ENCODE measurements at regions not wholly inside any gene's neighbourhood (a gene's known extent, or its start where the extent isn't known, plus 50 kb on each side); places are given as distances from the start of the nearest gene placed in this dataset.

- TF ChIP-seq POLR2AphosphoS5 (IDR thresholded peaks at IDR 0.05; ENCODE audit: insufficient read depth in 1 of 2, low read depth in 1 of 2) (no peak), CTCF (IDR thresholded peaks at IDR 0.05) (no peak), POLR2A (IDR thresholded peaks at IDR 0.05) (no peak)
- Histone ChIP-seq H3K9me3 (no peaks in the 10 kb centered on the region), H3K4me3 (no peak overlapping the region), H3K27me3 (no peaks in the 10 kb centered on the region), H3K36me3 (no peaks in the 10 kb centered on the region), H3K27ac (no peak overlapping the region), H3K4me1 (no peaks in the 10 kb centered on the region)
- no peak for DNase-seq (ENCODE audit: extremely low spot score in 2 of 2)
- intact Hi-C loops (cut with DNase I) = loop anchor here (10.0 kb wide), 1 partner anchor 229 kb away; no protein-coding TSS in a partner anchor
These were observed 148.6 kb downstream of the SYF2 start for GRCh38 chr1:25083481-25084345.

GRCh38 chr1:25082995-25083394 is 149.3 kb downstream of the SYF2 start:
- Histone ChIP-seq H3K36me3 (no peaks in the 10 kb centered on the region), H3K27me3 (no peaks in the 10 kb centered on the region), H3K4me1 (no peaks in the 10 kb centered on the region), H3K27ac (no peak overlapping the region), H3K4me3 (no peak overlapping the region), H3K9me3 (no peaks in the 10 kb centered on the region)
- intact Hi-C loops (cut with DNase I) = loop anchor here (10.0 kb wide), 1 partner anchor 228 kb away; no protein-coding TSS in a partner anchor
- TF ChIP-seq CTCF (IDR thresholded peaks at IDR 0.05) = no peak
- no peak for TF ChIP-seq POLR2A (IDR thresholded peaks at IDR 0.05)
- no peak for TF ChIP-seq POLR2AphosphoS5 (IDR thresholded peaks at IDR 0.05; ENCODE audit: insufficient read depth in 1 of 2, low read depth in 1 of 2)
- DNase-seq (ENCODE audit: extremely low spot score in 2 of 2) = no peak

DNA sequence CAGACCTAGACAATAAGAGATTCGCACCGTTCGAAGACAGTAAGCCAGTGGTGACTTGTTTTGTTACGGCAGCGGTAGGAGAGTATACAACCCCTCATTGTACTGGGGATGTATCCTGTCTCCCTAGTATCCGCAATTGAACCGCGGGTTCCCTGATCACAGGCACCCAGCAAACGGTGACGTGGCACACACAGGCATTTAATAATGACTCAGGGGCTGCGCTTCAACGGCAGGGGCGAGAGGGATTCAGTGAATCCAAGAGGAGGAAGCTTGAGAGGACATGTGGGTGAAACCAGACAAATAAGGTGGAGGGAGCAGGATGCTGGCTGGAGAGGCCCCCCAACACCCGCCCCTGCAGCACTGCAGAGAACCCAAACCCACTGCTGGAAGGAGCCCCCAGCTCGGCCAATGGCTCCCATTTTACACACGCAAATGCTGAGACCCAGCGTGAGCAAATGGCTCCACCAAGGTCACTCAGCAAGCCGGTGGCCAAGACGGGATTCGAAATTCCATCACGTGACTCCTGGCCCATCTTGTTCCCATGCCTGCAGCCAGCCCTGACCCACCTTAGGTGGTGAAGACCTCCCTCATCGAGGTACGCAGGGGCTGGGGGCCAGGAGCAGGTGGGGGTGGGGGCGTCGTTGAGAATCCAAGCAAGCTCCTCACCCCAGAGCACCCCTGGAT is 149.9 kb downstream of the SYF2 start:
- Histone ChIP-seq H3K27me3 (no peaks in the 10 kb centered on the region), H3K9me3 (no peaks in the 10 kb centered on the region), H3K27ac (no peak overlapping the region), H3K36me3 (no peaks in the 10 kb centered on the region), H3K4me3 (no peak overlapping the region), H3K4me1 (no peaks in the 10 kb centered on the region)
- TF ChIP-seq POLR2A (IDR thresholded peaks at IDR 0.05) (no peak), POLR2AphosphoS5 (IDR thresholded peaks at IDR 0.05; ENCODE audit: insufficient read depth in 1 of 2, low read depth in 1 of 2) (no peak), CTCF (IDR thresholded peaks at IDR 0.05) (no peak)
- intact Hi-C loops (cut with DNase I) = loop anchor here (10.0 kb wide), 1 partner anchor 228 kb away; no protein-coding TSS in a partner anchor
- DNase-seq (ENCODE audit: extremely low spot score in 2 of 2) = no peak

- Histone ChIP-seq H3K4me3 (no peak overlapping the region), H3K4me1 (no peaks in the 10 kb centered on the region), H3K9me3 (no peaks in the 10 kb centered on the region), H3K36me3 (no peaks in the 10 kb centered on the region), H3K27me3 (no peaks in the 10 kb centered on the region), H3K27ac (no peak overlapping the region)
- intact Hi-C loops (cut with DNase I) = loop anchor here (10.0 kb wide), 1 partner anchor 227 kb away; no protein-coding TSS in a partner anchor
- TF ChIP-seq POLR2A (IDR thresholded peaks at IDR 0.05) (no peak), CTCF (IDR thresholded peaks at IDR 0.05) (no peak), POLR2AphosphoS5 (IDR thresholded peaks at IDR 0.05; ENCODE audit: insufficient read depth in 1 of 2, low read depth in 1 of 2) (no peak)
- DNase-seq (ENCODE audit: extremely low spot score in 2 of 2) = no peak
These were observed 150.8 kb downstream of the SYF2 start for GRCh38 chr1:25081496-25081895.
